Neuronal stem cell (in vitro differentiated cells): ENCODE measurements at regions not wholly inside any gene's neighbourhood (a gene's known extent, or its start where the extent isn't known, plus 50 kb on each side); places are given as distances from the start of the nearest gene placed in this dataset.

Source experiments
- DNase-seq: peaks from one replicate; pipeline ENCODE4 v3.0.0-alpha.2; 2013; ENCODE audit warnings: low spot score
- H2AFZ ChIP-seq: one replicate; pipeline ENCODE4 v1.6.1; 2013; ENCODE audit warnings: mild to moderate bottlenecking, low read length, inconsistent platforms
- H2AK5ac ChIP-seq: 2 replicates; pipeline ENCODE4 v1.6.1; 2013; ENCODE audit warnings: low read depth, mild to moderate bottlenecking, inconsistent platforms, low read length, moderate library complexity, mixed read lengths
- H2BK120ac ChIP-seq: 2 replicates; pipeline ENCODE4 v1.6.1; 2013; ENCODE audit warnings: low read depth, mild to moderate bottlenecking, inconsistent platforms, low read length, moderate library complexity, mixed read lengths
- H2BK12ac ChIP-seq: one replicate; pipeline ENCODE4 v1.6.1; 2013; ENCODE audit warnings: low read length, inconsistent platforms
- H2BK15ac ChIP-seq: 2 replicates; pipeline ENCODE4 v1.6.1; 2013; ENCODE audit warnings: mild to moderate bottlenecking, low read length, inconsistent platforms, mixed read lengths
- H2BK5ac ChIP-seq: one replicate; pipeline ENCODE4 v1.6.1; 2013; ENCODE audit warnings: inconsistent platforms, mild to moderate bottlenecking, low read length, moderate library complexity
- H3K14ac ChIP-seq: one replicate; pipeline ENCODE4 v1.6.1; 2013; ENCODE audit warnings: low read length, inconsistent platforms
- H3K18ac ChIP-seq: 2 replicates; pipeline ENCODE4 v1.6.1; 2013; ENCODE audit warnings: low read length, inconsistent platforms
- H3K23ac ChIP-seq: 2 replicates; pipeline ENCODE4 v1.6.1; 2013; ENCODE audit warnings: low read depth, mild to moderate bottlenecking, mixed read lengths, low read length, inconsistent platforms; ENCODE audit not compliant: poor library complexity
- H3K27ac ChIP-seq: replicated peaks from 3 replicates; pipeline ENCODE4 v1.5.1; 2013; ENCODE audit warnings: low read length, inconsistent platforms
- H3K27me3 ChIP-seq, 3 experiments: 2 replicates each; pipeline ENCODE4 v1.6.1; 2013; ENCODE audit warnings: low read length in 3 of 3, mild to moderate bottlenecking in 2 of 3, inconsistent platforms in 1 of 3, low read depth in 1 of 3, mixed read lengths in 1 of 3, moderate library complexity in 1 of 3; ENCODE audit not compliant: control insufficient read depth in 3 of 3, insufficient read depth in 3 of 3
- H3K36me3 ChIP-seq, 2 donors: replicated peaks in 1 of 2; 2 replicates each; pipeline ENCODE4 v1.6.1; 2013; ENCODE audit warnings: low read length in 2 of 2; ENCODE audit not compliant: control insufficient read depth in 2 of 2, insufficient read depth in 2 of 2
- H3K4ac ChIP-seq: 2 replicates; pipeline ENCODE4 v1.6.1; 2013; ENCODE audit warnings: inconsistent platforms, mild to moderate bottlenecking, low read length, moderate library complexity
- H3K4me1 ChIP-seq, 2 donors: 1 replicate in 1 of 2; 2 replicates in 1 of 2; pipeline ENCODE4 v1.6.1; 2013; ENCODE audit warnings: low read length in 2 of 2, low read depth in 1 of 2; ENCODE audit not compliant: control insufficient read depth in 2 of 2, insufficient read depth in 1 of 2
- H3K4me2 ChIP-seq: one replicate; pipeline ENCODE4 v1.6.1; 2013; ENCODE audit warnings: mild to moderate bottlenecking, low read length, inconsistent platforms; ENCODE audit not compliant: insufficient read depth, poor library complexity, severe bottlenecking
- H3K4me3 ChIP-seq, 2 donors: 2 replicates each; pipeline ENCODE4 v1.5.1; 2013; ENCODE audit warnings: low read length in 2 of 2, mild to moderate bottlenecking in 2 of 2, inconsistent platforms in 1 of 2, moderate library complexity in 1 of 2
- H3K79me1 ChIP-seq: one replicate; pipeline ENCODE4 v1.6.1; 2013; ENCODE audit warnings: low read depth, mild to moderate bottlenecking, inconsistent platforms, low read length, moderate library complexity
- H3K9ac ChIP-seq: one replicate; pipeline ENCODE4 v1.6.1; 2013; ENCODE audit warnings: mild to moderate bottlenecking, low read depth, low read length, inconsistent platforms; ENCODE audit not compliant: poor library complexity
- H3K9me3 ChIP-seq, 2 donors: replicated peaks in 1 of 2; 2 replicates each; pipeline versions ENCODE3 to v1.6.1; 2013; ENCODE audit warnings: low read length in 2 of 2, mild to moderate bottlenecking in 2 of 2, inconsistent platforms in 1 of 2, low read depth in 1 of 2, mixed read lengths in 1 of 2, moderate library complexity in 1 of 2; ENCODE audit not compliant: control insufficient read depth in 2 of 2, insufficient read depth in 1 of 2
- H4K8ac ChIP-seq: one replicate; pipeline ENCODE4 v1.6.1; 2013; ENCODE audit warnings: low read depth, mild to moderate bottlenecking, inconsistent platforms, low read length, moderate library complexity
- H4K91ac ChIP-seq: one replicate; pipeline ENCODE4 v1.6.1; 2013; ENCODE audit warnings: low read length, low read depth, mild to moderate bottlenecking, inconsistent platforms; ENCODE audit not compliant: poor library complexity
- WGBS, 2 donors: extraction: QIAGEN DNeasy Blood & Tissue Kit; methylation state at CpG; one replicate each; pipeline ENCODE4 v1.1.7; 2013; ENCODE audit warnings: missing lambda C conversion rate in 2 of 2, mixed read lengths in 1 of 2; ENCODE audit not compliant: insufficient read length in 2 of 2, insufficient replicate concordance in 1 of 2; ENCODE audit errors: extremely low coverage in 2 of 2; 5-methylcytosine and 5-hydroxymethylcytosine counted together

GRCh38 chr5:100668511-100668910, 133.3 kb downstream of the FAM174A start:
- Histone ChIP-seq H2BK12ac (no peak overlapping the region), H3K9ac (no peak overlapping the region), H2BK5ac (no peak overlapping the region), H3K23ac (no peak overlapping the region), H2BK15ac (no peak overlapping the region), H2AK5ac (no peak overlapping the region), H2BK120ac (no peak overlapping the region), H3K4me2 (no peak overlapping the region), H3K4ac (no peak overlapping the region), H3K18ac (no peak overlapping the region), H3K27me3 (no peaks in the 10 kb centered on the region), H4K91ac (no peak overlapping the region), H3K4me3 (no peak overlapping the region), H3K79me1 (no peaks in the 10 kb centered on the region), H3K9me3 (no peaks in the 10 kb centered on the region), H3K14ac (no peak overlapping the region), H2AFZ (no peak overlapping the region), H3K27ac (no peak overlapping the region), H3K36me3 (no peaks in the 10 kb centered on the region), H4K8ac (no peak overlapping the region), H3K4me1 (peaks cover 2 to 5% of the 10 kb centered on the region in 2 donors)
- no CpG with 5 or more reads among the region's 3 CpGs for WGBS, 2 donors
- DNase-seq = no peak

DNA sequence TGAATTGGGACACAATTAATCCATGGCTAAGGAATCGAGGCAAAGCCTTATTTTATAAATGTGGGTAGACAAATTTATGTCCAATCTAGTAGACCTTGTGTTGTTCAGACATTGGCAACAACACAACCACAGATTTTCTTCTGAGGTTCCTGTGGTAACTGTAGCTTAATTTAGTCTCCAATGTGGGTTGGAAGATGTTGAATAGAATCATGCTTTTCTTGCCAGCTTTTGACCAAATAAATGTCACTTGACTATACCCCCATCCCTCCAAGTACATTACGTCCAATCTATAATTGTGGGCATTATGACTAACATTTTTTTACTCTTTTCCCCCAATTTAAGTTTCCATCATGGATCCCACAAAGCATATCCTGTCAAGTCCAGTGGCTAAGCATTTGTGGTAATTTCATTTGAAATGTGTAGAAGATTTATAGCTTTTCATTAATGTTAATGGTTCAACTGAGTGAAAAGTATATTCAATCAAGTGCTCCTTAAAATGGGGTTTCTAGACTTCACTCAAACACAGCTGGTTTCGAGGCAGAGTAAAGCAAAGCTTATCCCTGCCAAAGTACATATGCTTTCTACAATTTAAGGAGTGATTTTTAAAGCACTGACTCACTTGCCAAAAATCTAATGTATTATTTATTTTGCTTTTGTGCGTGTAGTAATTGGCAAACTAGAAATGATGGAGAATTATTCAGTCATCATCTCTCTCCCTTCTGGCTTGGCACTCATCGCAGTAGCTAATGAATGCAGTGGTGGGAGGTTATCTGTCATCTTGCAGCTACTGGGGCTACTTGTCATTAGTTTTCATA, 141.8 kb downstream of the FAM174A start:
- DNase-seq = no peak
- H3K4ac ChIP-seq = no peak overlapping the region

GRCh38 chr5:100682625-100683024, 147.5 kb downstream of the FAM174A start:
- Histone ChIP-seq H3K9ac (no peak overlapping the region), H2BK5ac (no peak overlapping the region), H4K8ac (no peak overlapping the region), H3K27ac (no peak overlapping the region), H2AK5ac (no peak overlapping the region), H3K23ac (no peak overlapping the region), H3K14ac (no peak overlapping the region), H2AFZ (no peak overlapping the region), H3K36me3 (no peaks in the 10 kb centered on the region), H3K9me3 (peaks cover 5 to 13% of the 10 kb centered on the region in 2 donors), H3K4ac (no peak overlapping the region), H2BK12ac (no peak overlapping the region), H3K18ac (no peak overlapping the region), H3K4me1 (no peaks in the 10 kb centered on the region), H3K79me1 (no peaks in the 10 kb centered on the region), H3K4me3 (no peak overlapping the region), H2BK120ac (no peak overlapping the region), H3K27me3 (no peaks in the 10 kb centered on the region), H2BK15ac (no peak overlapping the region), H4K91ac (no peak overlapping the region), H3K4me2 (no peak overlapping the region)
- no CpG with 5 or more reads among the region's 1 CpG for WGBS, 2 donors
- no peak for DNase-seq

More for the DNA sequence above, 141.8 kb downstream of the FAM174A start:
- Histone ChIP-seq H3K14ac (no peak overlapping the region), H4K91ac (no peak overlapping the region), H2BK120ac (no peak overlapping the region), H3K9me3 (no peaks in the 10 kb centered on the region), H4K8ac (no peak overlapping the region), H2BK15ac (no peak overlapping the region), H3K4me3 (no peak overlapping the region), H3K79me1 (no peaks in the 10 kb centered on the region), H3K36me3 (no peaks in the 10 kb centered on the region), H2AK5ac (no peak overlapping the region), H3K27ac (no peak overlapping the region), H2AFZ (no peak overlapping the region), H3K23ac (no peak overlapping the region), H3K9ac (no peak overlapping the region), H2BK12ac (no peak overlapping the region), H3K18ac (no peak overlapping the region), H3K27me3 (no peaks in the 10 kb centered on the region), H3K4me2 (no peak overlapping the region), H2BK5ac (no peak overlapping the region), H3K4me1 (no peaks in the 10 kb centered on the region)
- no CpG with 5 or more reads among the region's 5 CpGs for WGBS, 2 donors

DNA sequence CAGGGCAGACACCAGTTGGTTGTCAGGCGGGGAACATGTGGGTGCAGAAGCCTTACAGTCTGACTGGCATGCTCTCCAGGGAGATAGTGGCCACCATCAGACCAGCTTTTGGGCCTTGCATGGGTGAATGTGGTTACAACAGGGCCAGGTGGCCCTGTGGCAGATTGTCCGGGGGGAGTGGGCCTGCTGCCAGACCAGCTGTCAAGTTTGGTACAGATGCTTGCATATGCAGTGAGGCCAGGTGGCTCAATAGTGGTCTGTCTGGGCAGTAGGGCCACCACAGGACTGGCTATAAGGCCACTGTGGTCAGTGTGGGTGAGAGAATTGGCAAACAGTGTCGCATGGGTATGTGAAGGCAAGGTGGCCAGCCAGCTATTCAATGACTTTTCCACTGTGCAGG, 148.7 kb downstream of the FAM174A start:
- H2AFZ ChIP-seq = no peak overlapping the region
- no peaks in the 10 kb centered on the region for H3K27me3 ChIP-seq
- no peak for DNase-seq
- H3K4ac ChIP-seq = no peak overlapping the region
- H3K4me1 ChIP-seq = no peaks in the 10 kb centered on the region
- H3K23ac ChIP-seq = no peak overlapping the region
- peaks cover 5 to 13% of the 10 kb centered on the region in 2 donors for H3K9me3 ChIP-seq
- H2BK5ac ChIP-seq = no peak overlapping the region
- WGBS, 2 donors = no CpG with 5 or more reads among the region's 3 CpGs
- H3K36me3 ChIP-seq = no peaks in the 10 kb centered on the region
- no peaks in the 10 kb centered on the region for H3K79me1 ChIP-seq
- H4K8ac ChIP-seq = no peak overlapping the region
- no peak overlapping the region for H3K18ac ChIP-seq
- no peak overlapping the region for H2BK120ac ChIP-seq
- no peak overlapping the region for H3K4me2 ChIP-seq
- no peak overlapping the region for H3K27ac ChIP-seq
- no peak overlapping the region for H3K14ac ChIP-seq
- H2AK5ac ChIP-seq = no peak overlapping the region
- no peak overlapping the region for H2BK15ac ChIP-seq
- no peak overlapping the region for H3K4me3 ChIP-seq
- no peak overlapping the region for H4K91ac ChIP-seq
- no peak overlapping the region for H2BK12ac ChIP-seq
- no peak overlapping the region for H3K9ac ChIP-seq
